Dermis blood vessel endothelial cell (primary cell): ENCODE measurements at regions not wholly inside any gene's neighbourhood (a gene's known extent, or its start where the extent isn't known, plus 50 kb on each side); places are given as distances from the start of the nearest gene placed in this dataset.

Experiments
- DNase-seq: peaks from one replicate; pipeline ENCODE4 v3.0.0; 2010

- DNase-seq = no peak
Observed at GRCh38 chr1:110816945-110817344, 56.0 kb upstream of the CD53 start.

- DNase-seq = no peak
Observed at GRCh38 chr1:110811529-110811928, 61.4 kb upstream of the CD53 start.

GRCh38 chr1:110800079-110800478 is 72.9 kb upstream of the CD53 start:
- DNase-seq = no peak

GRCh38 chr1:110798691-110799256 is 74.2 kb upstream of the CD53 start:
- no peak for DNase-seq

- DNase-seq = no peak
Observed at GRCh38 chr1:110788673-110789072, 84.3 kb upstream of the CD53 start.

GRCh38 chr1:110787328-110788071 is 85.4 kb upstream of the CD53 start:
- no peak for DNase-seq

- DNase-seq = no peak
Observed at GRCh38 chr1:110786802-110787327, 86.1 kb upstream of the CD53 start.

GRCh38 chr1:110785612-110786011 is 87.3 kb upstream of the CD53 start:
- no peak for DNase-seq

- DNase-seq = no peak
Observed at GRCh38 chr1:110785055-110785454, 87.9 kb upstream of the CD53 start.

GRCh38 chr1:110783292-110783918 is 89.5 kb upstream of the CD53 start:
- peak; percentile 79 for DNase-seq

GRCh38 chr1:110781525-110781924 is 91.4 kb upstream of the CD53 start:
- no peak for DNase-seq

GRCh38 chr1:110780600-110781484 is 92.1 kb upstream of the CD53 start:
- peak; percentile 88 for DNase-seq

- no peak for DNase-seq
Observed at GRCh38 chr1:110779636-110780035, 93.3 kb upstream of the CD53 start.

GRCh38 chr1:110778821-110779220 is 94.1 kb upstream of the CD53 start:
- no peak for DNase-seq

GRCh38 chr1:110777228-110777627 is 95.7 kb upstream of the CD53 start:
- DNase-seq = no peak

GRCh38 chr1:110774398-110774797 is 98.5 kb upstream of the CD53 start:
- peak; percentile 23 for DNase-seq

- DNase-seq = no peak
Observed at GRCh38 chr1:110773813-110774212, 99.1 kb upstream of the KCNA3 start.

- no peak for DNase-seq
Observed at GRCh38 chr1:110771245-110772022, 96.7 kb upstream of the KCNA3 start.

GRCh38 chr1:110770832-110771231 is 96.1 kb upstream of the KCNA3 start:
- DNase-seq = no peak

GRCh38 chr1:110768605-110769004 is 93.9 kb upstream of the KCNA3 start:
- no peak for DNase-seq

GRCh38 chr1:110766336-110766647 is 91.6 kb upstream of the KCNA3 start:
- DNase-seq = no peak

GRCh38 chr1:110765640-110766335 is 91.0 kb upstream of the KCNA3 start:
- DNase-seq = peak; percentile 72
